ENCODE measurements at regions not wholly inside any gene's neighbourhood (a gene's known extent, or its start where the extent isn't known, plus 50 kb on each side); places are given as distances from the start of the nearest gene placed in this dataset.

DNA sequence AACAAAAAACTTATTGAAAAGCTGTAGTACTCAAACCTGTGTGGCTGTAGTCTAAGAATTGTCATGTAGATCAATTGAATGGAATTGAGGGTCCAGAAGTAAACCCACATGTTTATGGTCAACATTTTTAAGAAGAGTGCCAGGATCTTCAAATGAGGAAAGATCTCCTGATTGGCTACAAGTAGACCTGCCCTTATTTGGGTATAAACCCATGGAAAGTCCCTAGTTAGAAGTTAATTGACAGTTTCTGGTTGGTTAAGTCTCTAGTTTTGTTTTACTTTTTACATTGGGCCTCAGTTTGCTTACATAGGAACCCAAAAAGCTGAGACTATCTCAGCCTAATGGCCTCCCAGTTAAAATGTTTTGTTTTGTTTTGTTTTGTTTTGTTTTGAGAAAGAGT is 91.9 kb upstream of the RESF1 start:
- no peak for DNase-seq

DNA sequence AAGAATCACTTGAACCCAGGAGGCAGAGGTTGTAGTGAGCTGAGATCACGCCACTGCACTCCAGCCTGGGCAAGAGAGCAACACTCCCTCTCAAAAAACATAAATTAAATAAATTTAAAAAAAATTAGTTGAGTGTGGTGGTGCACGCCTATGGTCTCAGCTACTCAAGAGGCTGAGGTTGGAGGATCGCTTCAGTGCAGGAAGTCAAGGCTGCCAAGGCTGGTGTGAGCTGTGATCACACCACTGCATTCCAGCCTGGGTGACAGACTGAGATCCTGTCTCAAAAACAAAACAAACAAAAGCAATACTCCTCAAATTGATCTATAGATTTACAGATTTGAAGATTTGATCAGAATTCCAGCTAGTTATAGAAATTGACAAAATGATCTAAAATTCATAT is 92.7 kb upstream of the RESF1 start:
- DNase-seq = no peak

DNA sequence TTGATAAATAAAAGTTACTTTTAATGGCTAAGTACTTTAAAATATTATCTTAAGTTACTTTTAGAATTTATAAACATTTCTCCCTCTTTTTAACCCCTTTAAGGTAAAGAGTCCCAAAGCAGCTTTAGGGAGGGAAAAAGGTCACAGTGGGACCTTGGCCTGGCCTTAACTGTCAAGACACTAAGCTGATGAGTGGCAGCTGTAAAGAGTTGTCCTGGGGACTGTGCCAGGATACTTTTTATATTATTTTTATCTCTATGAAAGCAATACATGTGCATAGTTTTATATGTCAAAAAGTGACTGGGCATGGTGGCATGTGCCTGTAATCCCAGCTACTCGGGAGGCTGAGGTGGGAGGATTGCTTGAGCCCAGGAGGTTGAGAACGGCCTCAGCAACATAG is 94.2 kb upstream of the RESF1 start:
- no peak for DNase-seq

DNA sequence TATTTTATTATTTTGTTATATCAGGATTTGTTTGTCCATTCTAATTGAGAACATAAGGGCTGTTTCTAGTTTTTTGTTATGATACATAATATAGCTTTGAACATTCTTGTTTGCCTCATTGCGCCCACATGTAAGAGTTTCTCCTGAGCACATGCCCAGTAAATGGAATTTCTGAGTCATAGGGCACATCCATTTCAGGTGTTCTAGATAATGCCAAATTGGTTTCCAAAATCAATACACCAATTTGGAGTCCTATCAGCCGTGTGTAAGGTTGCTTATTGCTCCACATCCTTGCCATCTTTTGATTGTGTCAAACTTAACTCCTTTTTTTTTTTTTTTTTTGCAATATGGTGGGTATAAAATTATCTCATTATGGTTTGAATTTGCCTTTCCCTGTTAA is 97.9 kb upstream of the RESF1 start:
- no peak for DNase-seq

DNA sequence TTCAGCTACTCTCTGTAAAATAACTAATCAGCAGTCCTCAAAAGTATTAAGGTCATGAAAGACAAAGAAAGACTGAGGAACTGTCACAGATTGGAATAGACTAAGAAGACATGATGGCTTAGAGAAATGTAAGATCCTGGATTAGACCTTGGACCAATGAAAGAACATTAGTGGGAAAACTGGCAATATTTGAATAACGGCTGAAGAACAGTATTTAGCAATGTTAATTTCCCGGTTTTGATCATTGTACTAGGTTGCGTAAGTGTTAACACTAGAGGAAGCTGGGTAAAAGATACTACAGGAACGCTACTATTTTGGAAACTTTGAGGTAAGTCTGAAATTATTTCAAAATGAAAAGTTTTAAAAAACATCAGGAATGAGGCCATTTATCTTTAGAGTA is 98.8 kb upstream of the RESF1 start:
- DNase-seq = no peak

DNA sequence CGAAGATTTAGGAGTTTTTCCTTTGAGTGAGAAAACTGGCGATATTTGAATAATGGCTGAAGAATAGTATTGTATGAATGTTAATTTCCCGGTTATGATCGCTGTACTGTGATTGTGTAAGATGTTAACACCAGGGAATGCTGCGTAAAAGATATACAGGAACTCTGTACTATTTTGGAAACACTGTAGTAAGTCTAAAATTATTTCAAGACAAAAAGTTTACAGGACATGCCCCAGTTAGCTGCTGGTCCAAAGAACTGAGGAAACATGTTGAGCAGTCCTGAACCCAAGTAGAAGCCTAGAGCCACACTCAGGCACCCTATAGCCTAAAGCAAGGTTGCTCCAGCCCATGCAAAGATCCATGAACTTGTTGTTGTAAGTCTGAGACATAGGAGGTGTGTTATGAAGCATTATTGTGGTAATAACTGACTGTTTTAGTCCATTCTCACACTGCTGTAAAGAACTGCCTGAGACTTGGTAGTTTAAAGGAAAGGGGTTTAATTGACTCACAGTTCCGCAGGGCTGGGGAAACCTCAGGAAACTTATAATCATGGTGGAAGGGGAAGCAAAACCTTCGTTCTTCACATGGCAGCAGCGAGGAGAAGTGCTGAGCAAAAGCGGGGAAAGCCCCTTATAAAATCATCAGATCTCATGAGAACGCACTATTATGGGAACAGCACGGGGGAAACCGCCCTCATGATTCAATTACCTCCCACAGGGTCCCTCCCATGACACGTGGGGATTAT is 99.8 kb upstream of the RESF1 start:
- DNase-seq = no peak

DNA sequence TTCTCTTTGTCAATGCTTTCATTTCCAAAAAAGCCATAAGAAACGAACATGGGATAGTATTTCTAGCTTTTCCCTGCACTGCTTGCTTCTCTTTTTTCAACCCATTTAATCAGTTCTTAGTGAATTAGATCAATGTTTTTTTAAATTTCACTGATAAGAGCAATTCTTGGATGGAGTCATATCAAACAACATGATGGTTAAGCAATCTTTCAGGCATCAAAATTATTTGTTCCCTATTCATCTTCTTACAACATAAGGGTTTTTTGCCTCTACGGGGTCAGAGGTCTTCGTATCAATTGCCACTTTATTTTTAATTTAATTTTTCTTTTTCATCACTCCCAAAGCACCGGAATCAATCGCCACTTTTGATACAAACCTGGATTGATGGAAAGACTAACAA is 103.8 kb upstream of the RESF1 start:
- no peak for DNase-seq

DNA sequence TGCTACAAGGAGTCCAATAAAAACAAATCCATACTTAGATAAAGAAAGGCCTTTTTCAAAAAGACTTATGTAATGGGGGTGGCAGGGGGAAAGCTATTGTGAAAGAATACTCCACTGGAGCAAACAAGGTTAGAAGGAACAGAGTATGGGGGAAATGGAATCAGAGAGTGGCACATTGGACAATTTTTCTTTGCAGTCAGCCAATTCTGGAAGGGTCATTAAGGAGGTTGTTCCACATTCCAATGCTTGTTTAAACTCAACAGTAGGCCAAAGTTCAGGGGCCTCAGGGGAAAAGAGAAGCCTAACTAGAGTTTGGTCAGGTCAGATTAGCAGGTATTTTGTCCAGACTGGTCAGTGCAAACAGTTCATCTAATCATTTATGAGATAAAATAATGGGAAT is 105.2 kb upstream of the RESF1 start:
- no peak for DNase-seq

DNA sequence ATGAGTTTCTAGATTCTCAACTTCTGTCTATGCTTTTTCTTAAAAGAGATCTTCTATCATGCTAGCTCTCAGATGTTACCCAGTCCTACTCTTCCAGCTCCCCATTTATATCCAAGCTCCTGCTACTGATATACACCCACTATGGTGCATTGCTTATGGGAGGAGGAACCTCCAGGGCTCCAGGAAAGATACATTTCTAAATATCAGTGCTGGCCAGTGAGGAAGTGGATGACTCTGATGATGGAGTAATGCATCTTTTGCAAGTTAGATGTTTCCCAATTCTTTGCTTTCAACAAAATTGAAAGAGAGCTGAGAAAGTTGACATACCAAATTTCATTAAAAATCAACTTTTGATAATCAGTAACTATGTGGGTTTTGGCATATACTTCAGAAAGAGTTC is 105.7 kb upstream of the RESF1 start:
- DNase-seq = no peak

DNA sequence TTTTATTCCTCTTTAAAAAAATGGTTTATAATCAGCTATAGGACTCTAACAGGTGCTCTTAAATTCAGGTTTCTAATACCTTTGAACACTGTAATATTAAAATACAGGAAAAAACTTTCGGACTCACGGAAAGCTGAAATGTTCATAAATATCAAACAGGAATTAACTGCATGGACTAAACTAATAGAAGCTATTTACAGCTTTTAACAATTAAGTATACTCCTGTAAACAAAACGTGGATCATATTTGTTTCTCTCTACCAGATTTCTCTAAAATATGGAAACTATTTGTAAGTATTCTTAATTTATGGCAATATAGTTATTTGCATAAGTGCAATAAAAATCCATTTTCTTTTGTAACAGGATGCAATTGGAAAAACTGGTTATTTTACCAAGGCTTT is 108.9 kb upstream of the RESF1 start:
- DNase-seq = no peak

DNA sequence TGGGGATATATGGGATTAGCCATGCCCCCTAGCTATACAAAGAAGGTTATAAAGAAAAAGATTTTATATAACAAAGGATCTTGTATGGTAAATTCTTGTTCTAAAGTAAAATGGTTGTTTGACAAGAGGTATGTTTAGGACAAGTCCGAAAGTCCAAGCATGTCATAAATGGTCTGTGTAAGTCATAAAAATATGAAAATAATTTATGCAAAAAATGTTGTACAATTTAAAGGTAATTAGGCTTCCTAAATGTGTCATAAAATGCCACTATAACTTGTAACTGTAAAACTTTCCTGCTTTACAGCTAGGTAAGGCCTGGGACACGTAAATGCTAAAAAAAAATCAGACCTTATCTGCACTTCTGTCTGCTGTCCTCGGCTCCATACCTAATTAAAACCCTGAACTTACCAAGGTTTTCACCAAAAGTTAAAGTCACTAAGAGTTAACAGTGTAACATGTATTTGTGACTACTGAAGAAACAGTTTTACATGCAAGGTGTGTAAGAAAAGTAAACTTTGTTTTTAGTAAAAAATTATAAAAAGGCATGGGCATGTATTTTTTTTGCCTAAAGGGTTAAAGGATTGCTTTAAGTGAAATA is 110.0 kb upstream of the RESF1 start:
- no peak for DNase-seq

DNA sequence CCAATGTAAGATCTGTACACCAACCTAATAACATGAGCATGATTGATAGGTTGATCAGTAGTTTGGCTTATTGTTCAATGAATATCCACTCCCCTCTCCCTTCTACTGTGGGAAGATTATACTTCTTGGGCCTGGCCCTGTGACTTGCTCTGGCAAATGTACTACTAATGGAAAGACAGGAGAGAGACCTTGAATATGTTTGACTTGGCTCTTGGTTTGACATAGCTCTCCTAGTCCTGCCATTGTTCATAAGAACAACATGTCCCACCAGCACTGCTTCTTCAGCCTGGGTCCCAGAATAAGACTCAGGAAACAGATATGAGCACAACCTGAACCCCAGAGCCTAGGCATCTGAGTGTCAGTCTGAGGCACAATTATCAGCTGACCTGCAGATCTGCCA is 112.8 kb upstream of the RESF1 start:
- DNase-seq = no peak

DNA sequence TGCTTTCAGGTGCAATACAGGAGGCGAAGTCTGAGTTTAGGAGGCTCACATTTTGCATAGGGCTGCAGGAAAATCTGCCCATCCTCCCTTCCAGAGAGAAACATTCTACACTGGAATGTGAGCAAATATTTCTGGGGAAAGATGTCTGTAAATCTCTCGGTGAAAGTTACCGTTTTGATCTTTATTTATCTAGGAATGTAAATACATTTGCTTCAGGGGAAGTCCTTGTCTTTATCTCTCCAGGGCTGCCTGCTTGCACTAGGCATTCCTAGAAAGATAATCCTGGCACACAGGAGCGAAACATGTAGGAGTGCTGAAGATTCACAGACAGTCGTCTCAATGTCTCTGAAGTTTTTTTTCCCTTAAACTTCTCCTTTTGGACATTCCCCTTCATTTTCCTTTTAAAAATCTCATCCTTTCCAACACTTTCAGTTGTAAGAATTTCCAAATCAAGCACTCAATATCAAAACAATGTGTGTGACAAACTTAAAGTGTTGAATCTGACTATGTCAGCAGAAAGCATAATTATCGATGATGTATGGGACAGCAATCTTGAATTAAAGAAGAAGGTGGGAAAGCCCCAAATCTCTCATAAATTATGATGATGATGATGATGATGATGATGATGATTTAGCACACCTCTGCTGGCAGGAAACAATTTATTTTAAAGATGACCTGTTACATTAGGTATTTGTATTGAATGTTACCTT is 113.4 kb upstream of the RESF1 start:
- no peak for DNase-seq

DNA sequence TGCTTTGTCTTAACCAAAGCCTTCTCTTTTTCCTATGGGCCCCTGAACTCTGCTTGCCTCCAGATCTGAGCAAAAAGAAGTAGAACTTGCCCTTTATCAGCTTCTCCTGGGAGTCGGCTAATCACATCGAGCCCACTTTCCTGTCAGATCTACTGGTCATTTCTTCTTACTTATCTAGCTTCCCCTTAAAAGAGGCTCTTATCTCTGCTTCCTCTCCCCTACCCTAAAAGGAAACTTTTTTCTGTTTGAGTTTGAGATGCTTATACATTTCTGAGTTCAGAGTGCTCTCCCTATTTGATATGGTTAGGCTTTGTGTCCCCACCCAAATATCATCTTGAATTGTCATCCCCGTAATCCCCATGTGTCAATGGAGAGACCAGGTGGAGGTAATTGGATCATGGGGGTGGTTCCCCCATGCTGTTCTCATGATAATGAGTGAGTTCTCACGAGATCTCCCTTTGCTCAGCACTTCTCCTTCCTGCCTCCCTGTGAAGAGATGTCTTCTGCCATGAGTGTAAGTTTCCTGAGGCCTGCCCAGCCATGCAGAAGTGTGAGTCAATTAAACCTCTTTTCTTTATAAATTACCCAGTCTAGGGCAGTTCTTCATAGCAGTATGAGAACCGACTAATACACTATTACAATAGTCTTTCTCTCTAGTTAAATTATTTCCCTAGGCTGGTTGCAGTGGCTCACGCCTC is 114.7 kb upstream of the AMN1 start:
- no peak for DNase-seq

DNA sequence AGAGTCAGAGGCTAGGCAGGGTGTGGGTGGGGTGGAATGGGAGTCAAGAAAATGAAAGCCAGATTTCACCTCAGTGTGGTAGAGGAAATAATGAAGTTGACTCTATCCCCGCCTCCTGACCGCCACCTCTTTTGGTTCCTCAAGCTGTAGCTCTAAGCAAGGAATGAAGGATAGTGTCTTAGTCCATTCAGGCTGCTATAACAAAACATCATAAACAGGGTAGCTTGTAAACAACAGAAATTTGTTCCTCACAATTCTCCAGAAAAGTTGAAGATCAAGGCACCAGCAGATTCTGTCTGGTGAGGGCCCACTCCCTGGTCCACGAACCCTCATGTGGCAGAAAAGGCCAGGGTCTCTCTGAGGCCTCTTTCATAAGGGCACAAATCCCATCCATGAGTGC is 109.1 kb upstream of the AMN1 start:
- no peak for DNase-seq

DNA sequence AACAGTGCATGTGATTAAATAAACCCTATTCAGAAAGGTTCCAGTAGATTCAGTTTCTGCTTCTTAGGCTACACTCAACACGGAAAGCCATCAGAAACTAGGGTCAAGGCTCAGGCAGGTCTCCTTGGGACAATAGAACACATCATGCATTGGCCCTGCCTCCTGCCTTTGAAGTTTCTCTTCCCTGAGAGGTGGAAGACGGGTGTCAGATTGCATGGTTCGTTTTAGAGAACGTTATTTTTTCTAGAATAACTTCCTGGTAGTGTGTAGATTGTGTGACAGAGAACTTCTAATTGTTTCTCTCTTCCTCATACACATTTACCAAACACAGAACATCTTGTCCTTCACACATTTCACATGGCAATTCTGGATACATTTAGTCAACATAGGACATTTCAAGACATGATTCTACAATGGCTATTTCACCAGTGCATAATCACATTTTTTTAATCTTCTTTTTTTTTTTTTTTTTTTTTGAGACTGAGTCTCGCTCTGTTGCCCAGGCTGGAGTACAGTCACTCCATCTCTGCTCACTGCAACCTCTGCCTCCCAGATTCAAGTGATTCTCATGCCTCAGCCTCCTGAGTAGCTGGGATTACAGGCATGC is 106.6 kb upstream of the AMN1 start:
- DNase-seq = peak; percentile 30

DNA sequence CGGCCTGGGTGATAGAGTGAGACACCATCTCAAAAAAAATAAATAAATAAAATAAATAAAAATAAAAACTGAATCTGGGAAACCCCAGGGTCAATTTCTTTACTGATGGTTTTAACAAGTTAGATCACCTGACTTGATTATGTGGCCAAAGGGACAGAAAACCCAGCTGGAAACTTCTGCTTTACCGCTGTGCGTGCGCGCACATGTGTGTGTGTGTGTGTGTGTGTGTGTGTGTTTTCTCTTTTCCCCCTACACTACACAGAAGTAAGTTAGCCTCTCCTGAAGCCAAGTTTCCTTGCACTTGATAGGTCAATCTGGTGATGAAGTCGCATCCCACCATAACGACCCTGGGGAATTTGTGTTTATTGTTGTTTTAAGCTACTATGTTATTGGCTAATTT is 105.3 kb upstream of the AMN1 start:
- no peak for DNase-seq

DNA sequence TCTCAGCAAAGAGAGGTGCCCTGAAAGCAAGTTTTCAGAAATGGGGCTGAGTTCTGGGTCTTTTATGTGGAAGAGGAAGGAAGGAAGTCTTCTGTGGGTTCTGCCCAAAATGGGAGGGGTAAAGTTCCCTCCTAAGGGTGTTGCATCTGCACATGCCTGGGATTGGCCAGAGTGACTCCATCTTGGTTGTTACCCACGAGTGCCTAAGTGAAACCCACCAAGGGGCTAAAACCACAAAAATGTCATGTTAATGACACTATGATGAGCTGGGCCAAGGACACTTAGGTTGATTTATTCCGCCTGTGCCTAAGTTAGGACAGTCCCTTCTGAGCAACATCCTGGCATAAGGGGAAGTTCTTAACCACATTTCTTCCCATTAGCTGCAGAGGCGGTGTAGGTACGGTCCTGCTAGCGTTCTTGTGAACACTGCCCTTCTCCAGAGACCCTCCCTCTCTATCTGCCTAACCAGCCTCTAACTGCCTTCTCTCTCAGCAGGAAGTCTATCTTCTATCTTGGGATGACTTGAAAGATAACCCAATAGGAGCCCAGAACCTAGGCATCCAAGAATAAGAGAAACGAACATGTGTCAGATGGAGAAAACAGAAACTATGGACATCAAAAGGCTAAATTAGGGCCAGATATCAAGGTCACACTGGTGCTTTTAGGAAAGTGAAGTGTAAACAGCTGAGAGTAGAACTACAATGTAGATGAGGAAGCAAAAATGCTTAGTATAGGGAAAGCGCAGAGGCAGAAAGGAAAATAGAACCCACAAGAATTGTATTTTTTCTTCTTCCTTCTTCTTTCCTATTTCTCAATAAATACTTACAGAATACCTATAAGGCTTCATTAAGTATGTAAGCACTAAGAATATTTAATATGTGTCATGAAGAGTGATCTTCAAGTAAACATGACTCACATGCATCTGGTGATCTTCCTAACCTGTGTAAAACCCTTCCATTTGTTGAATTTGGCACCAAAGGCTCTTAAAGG is 104.2 kb upstream of the AMN1 start:
- no peak for DNase-seq

DNA sequence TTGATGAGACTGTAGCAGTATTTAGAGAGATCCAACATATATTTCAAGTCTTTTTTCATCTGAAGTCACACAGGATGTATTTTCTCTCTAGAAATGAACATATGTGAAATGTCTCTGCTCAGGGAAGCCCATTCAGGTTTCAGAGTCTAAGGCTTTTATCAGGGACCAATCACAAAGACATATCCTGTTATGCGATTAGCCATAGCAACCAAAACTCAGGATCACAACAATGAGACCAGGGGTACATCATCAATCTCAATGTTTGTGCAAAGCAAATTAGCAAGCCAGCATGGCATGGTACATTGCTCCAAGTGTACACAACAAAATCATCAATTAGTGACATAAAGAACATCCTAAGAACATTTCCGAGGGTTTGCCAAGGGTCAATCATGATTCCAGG is 99.2 kb upstream of the AMN1 start:
- DNase-seq = no peak

DNA sequence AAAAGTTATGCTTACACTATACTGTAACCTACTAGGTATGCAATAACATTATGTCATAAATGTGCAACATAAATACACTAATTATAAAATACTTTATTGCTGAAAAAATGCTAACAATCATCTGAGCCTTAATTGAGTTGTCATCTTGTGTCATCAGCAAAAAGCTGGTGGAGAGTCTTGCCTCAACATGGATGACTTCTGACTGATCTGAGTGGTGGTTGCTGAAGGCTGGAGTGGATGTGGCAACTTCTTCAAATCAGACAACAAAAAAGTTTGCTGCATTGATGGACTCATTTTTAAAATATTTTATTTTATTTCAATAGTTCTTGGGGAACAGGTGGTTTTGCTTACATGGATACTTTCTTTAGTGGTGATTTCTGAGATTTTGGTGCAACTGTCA is 93.9 kb upstream of the AMN1 start:
- DNase-seq = no peak

DNA sequence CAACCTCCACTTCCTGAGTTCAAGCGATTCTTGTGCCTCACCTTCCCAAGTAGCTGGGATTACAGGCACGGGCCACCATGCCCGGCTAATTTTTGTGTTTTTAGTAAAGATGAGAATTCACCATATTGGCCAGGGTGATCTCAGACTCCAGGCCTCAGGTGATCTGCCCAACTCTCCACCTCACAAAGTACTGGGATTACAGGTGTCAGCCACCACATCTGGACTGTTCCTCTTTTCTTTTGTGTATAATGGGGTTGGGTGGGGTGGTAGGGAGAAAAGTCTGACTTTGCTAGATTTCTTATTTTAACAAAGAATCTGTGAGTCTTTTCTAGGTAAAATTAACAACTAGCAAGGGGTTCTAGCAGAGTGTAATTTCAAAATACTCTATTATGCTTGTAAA is 92.7 kb upstream of the AMN1 start:
- no peak for DNase-seq

DNA sequence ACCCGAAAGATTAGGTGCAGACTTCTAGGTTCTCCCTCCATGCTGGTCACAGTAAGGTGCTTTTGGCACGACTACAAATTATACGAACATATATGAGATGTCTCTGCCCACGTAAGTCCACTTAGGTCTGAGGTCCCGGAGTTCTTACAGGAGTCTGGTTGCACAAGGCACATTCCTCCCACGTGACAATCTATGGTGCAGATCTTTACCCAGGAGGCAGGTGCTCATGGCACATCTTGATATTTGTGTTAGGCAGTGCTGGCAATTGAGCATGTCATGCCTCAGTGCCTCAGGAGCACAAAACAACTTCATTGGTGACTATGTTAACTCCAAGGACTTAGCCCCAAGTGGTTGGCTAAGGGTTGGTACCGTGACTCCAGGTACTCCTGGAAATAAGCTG is 92.0 kb upstream of the AMN1 start:
- no peak for DNase-seq

Measured in NCI-H2029 (cell line).